HG02678 (cell line): ENCODE measurements at regions not wholly inside any gene's neighbourhood (a gene's known extent, or its start where the extent isn't known, plus 50 kb on each side); places are given as distances from the start of the nearest gene placed in this dataset.

ENCODE experiments used
- ATAC-seq: cut with Tn5 transposase; IDR thresholded peaks from one replicate; pipeline ENCODE4 v1.9.1; 2021; ENCODE audit warnings: mild to moderate bottlenecking, moderate library complexity; ENCODE audit not compliant: unreplicated experiment

DNA sequence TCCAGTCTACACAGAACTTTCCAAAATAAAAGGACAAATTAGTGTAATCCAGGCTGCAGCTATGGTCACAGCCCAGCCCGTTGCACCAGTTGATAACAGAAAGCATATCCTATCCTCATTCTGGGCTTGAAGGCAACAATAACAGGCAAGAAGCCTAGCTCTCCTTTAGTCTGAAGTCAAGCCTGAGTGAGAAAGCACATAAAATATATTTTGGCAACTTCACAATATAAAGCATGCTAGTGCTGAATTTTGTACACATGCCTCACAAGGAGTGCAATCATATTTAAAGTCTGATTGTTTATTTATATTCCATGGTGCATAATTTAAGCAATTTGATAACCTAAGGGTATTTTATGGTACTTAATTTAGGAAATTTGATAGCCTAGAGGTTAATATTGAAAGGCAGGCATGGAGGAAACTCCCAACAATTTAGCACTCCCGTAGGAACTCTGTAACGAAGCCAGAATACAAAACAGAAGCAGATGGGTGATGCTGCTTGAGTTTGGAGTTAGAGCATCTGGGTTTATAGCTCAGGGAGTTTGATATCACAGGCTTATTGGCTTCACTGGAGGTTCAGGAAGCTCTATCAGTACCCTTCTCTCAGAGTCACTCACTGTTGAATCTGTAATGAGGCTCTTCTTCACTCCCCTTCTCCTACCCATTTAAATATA is 1199.1 kb upstream of the GYPC start:
- ATAC-seq, result no peak

DNA sequence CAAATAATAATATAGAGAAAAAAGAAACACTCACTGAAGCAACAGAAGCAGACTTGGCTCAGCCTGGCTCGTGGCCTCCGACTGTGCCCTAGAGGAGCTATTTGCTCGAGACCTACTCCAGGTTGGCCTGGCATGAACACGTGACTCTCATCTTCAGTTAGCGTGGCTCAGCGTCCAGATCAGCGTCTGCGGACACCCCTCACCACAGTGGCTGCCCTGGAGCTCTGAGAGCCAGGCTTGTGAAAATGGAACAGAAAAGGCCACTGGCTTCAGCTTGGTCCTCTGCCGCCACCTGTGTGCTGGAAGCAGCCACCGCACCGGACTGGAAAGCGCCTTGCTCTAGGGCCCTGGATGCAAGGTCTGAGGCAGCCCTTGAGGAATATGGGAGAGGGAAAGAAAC is 1184.0 kb upstream of the GYPC start:
- ATAC-seq, result peak; percentile 72

- no peak for ATAC-seq
Observed at GRCh38 chr2:125479143-125479636, 1176.8 kb upstream of the GYPC start.

GRCh38 chr2:125490308-125490707 is 1165.7 kb upstream of the GYPC start:
- no peak for ATAC-seq

- no peak for ATAC-seq
Observed at GRCh38 chr2:125491663-125492062, 1164.3 kb upstream of the GYPC start.

GRCh38 chr2:125512313-125512712 is 1143.6 kb upstream of the GYPC start:
- no peak for ATAC-seq

DNA sequence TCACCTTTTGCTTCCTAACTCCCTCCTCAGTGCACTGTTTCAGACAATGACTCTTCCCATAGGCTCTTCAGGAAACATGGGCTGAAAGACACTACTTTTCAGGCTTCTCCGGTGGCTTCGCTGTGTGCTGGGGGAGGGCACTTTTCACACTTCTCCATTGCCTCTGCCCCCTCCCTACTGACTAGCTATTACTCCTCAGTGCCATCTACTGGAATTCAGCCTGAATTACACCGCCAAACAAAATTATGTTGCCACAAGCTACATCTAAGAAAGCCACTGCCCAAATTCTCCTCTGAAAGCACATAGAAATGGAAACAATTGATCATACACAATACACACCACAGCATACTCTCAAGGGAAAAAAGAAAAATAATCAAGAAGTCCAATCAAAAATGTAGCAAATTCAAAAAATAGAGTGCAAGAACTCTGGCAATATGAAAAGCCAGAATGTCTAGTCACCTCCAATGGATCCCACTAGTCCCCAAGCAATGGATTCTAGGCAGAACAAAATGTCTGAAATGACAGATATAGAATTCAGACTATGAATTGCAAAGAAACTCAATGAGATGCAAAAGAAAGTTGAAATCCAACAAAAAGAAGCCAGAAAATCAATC is 1139.4 kb upstream of the GYPC start:
- no peak for ATAC-seq

GRCh38 chr2:125526093-125526492 is 1129.9 kb upstream of the GYPC start:
- ATAC-seq, result no peak

DNA sequence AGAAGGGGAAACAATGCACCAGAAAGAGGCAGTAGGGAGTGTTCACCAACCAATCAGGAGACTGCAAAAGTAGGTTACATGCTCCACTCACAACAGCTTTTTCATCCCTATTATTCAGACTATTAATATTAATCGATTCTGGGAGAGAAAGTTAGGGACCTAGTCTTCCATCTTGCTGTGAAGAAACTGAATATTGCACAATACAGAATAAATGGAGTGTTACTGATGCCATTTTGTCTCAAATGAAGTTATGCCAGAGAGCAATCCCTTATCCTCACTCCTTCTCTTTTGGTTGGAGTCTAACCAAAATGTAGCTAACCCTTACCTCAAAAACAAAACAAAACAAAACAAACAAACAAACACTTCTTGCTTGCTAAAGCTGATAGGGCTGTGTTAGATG is 1120.9 kb upstream of the GYPC start:
- no peak for ATAC-seq

- no peak for ATAC-seq
Observed at GRCh38 chr2:125543968-125544514, 1111.9 kb upstream of the GYPC start.

DNA sequence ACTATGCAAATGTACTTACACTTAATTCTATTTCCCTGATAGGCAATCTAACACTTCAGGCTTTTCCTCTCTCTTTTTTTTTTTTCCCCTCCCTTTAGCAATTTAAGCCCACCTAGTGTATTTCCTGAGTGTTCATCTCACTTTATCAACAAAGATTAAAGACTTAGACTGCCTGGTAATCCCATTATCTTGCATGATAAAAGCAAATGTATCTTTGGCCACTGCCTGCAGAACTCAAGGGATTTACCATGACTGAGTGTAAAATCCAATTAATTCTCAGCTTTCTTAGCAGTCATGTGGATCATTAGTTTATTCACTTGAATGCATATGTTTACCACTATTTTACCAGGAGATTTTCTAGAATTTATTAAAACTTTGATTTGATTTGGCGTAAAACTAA is 1102.2 kb upstream of the GYPC start:
- no peak for ATAC-seq

- no peak for ATAC-seq
Observed at GRCh38 chr2:125554956-125555355, 1101.0 kb upstream of the GYPC start.

GRCh38 chr2:125559186-125559585 is 1096.8 kb upstream of the GYPC start:
- no peak for ATAC-seq

DNA sequence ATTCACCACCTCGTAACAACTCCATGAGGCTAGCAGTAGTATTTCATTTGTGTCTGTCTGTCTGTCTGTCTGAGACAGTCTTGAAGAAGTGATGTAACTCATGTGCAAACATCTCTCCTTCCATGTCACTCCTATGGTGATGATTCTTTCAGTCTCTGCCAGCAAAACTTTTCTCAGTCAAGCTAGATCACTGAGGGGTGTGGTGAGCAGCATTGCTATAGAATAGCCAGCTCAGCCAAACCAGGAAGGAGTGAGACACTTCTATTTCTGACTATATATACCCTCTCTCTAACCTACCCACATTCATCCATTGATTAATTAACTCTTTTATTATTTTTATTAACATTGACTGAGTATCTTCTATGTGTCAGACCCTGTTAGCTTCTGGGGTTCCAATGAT is 1095.1 kb upstream of the GYPC start:
- no peak for ATAC-seq

GRCh38 chr2:125561302-125561701 is 1094.7 kb upstream of the GYPC start:
- no peak for ATAC-seq

GRCh38 chr2:125562924-125563323 is 1093.0 kb upstream of the GYPC start:
- ATAC-seq, result no peak

GRCh38 chr2:125564471-125564870 is 1091.5 kb upstream of the GYPC start:
- ATAC-seq, result no peak

GRCh38 chr2:125566422-125566821 is 1089.5 kb upstream of the GYPC start:
- no peak for ATAC-seq

DNA sequence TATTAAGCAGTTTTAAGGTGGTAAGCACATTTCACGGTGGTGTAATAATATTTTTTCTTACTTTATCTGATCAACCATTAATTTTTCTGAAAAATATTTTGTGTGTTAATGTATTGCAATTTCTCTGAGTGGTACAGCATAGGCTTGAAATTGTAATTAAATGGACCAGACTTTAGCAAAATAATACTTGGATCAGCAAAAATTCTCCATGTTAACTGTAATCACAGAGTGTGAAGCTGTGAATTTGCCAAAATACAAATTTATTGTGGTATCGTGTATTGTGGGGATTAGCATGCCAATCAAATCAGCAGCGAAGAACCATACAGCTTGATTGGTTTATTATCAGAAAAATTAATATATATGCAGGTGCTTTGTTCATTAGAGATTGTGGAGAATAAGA is 1088.9 kb upstream of the GYPC start:
- no peak for ATAC-seq

- no peak for ATAC-seq
Observed at GRCh38 chr2:125572660-125573059, 1083.3 kb upstream of the GYPC start.

DNA sequence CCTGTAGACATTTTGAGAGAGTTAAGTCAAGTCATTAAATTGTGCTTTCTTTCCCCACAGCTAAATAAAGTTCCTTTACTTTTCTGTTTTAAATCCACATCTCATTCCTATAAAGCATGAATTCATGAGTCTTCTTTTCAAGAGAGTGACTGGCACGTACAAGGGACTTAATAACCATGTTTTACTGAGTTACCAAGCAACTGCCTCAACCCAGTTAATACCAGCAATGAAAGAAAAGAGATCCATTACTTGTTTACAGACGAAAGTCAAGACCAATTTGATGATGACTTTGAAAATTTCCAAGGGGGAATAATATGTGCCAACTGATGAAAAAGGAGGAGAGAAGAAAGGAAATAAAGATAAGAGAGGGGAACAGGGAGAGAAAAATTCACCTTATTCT is 1082.5 kb upstream of the GYPC start:
- ATAC-seq, result no peak

DNA sequence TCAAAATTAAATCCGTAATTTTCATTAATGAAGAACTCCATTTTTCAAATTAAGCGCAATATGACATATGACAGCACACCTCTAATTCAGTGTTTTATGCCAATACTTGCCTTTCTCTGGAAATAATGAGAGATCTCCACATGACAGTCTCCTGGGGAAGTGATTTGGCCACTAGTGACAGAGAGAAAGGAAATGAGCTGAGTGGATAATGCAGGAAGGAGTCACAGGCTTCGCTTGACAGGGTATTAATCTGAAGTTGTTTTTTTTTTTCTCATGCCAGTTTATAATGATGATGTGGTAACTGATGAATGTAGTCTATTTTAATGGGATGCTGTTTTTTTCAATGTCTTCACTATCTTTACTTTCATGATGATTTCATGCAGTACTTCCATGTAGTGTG is 1079.4 kb upstream of the GYPC start:
- no peak for ATAC-seq
